H9 (cell line): ENCODE measurements at regions not wholly inside any gene's neighbourhood (a gene's known extent, or its start where the extent isn't known, plus 50 kb on each side); places are given as distances from the start of the nearest gene placed in this dataset.

Experiments
- DNase-seq: peaks from one replicate; pipeline ENCODE4 v3.0.0-alpha.2; 2017
- H2AFZ ChIP-seq: one replicate; pipeline ENCODE4 v1.6.1; 2013; ENCODE audit warnings: mild to moderate bottlenecking, low read length, control low read depth, moderate library complexity
- H2AK5ac ChIP-seq: 2 replicates; pipeline ENCODE4 v1.6.1; 2013; ENCODE audit warnings: low read length, control low read depth, mixed read lengths; ENCODE audit not compliant: insufficient read length
- H2BK120ac ChIP-seq: one replicate; pipeline ENCODE4 v1.6.1; 2013; ENCODE audit warnings: low read depth, mild to moderate bottlenecking, low read length, control low read depth, inconsistent platforms; ENCODE audit not compliant: poor library complexity, severe bottlenecking
- H2BK12ac ChIP-seq: 2 replicates; pipeline ENCODE4 v1.6.1; 2013; ENCODE audit warnings: low read length, control low read depth, mixed read lengths, low read depth; ENCODE audit not compliant: insufficient read length
- H2BK15ac ChIP-seq: 2 replicates; pipeline ENCODE4 v1.6.1; 2013; ENCODE audit warnings: low read depth, low read length, control low read depth
- H2BK20ac ChIP-seq: one replicate; pipeline ENCODE4 v1.6.1; 2013; ENCODE audit warnings: low read depth, mild to moderate bottlenecking, low read length, control low read depth, inconsistent platforms; ENCODE audit not compliant: poor library complexity, severe bottlenecking
- H2BK5ac ChIP-seq: 2 replicates; pipeline ENCODE4 v1.6.1; 2013; ENCODE audit warnings: low read length, control low read depth, mixed read lengths; ENCODE audit not compliant: insufficient read length
- H3K14ac ChIP-seq: 2 replicates; pipeline ENCODE4 v1.6.1; 2013; ENCODE audit warnings: low read length, control low read depth; ENCODE audit not compliant: insufficient read depth
- H3K18ac ChIP-seq: 2 replicates; pipeline ENCODE4 v1.6.1; 2013; ENCODE audit warnings: low read depth, mild to moderate bottlenecking, mixed read lengths, low read length, control low read depth; ENCODE audit not compliant: insufficient read length
- H3K23ac ChIP-seq: 2 replicates; pipeline ENCODE4 v1.6.1; 2013; ENCODE audit warnings: low read length, control low read depth, mixed read lengths, low read depth; ENCODE audit not compliant: insufficient read length
- H3K23me2 ChIP-seq: 2 replicates; pipeline ENCODE4 v1.6.1; 2013; ENCODE audit warnings: low read depth, mild to moderate bottlenecking, mixed read lengths, low read length, control low read depth; ENCODE audit not compliant: insufficient read length, poor library complexity, severe bottlenecking
- H3K27ac ChIP-seq: 2 replicates; pipeline ENCODE4 v1.5.1; 2013; ENCODE audit warnings: low read length, control low read depth, mixed read lengths, low read depth; ENCODE audit not compliant: insufficient read length
- H3K27me3 ChIP-seq: 2 replicates; pipeline ENCODE4 v1.6.1; 2013; ENCODE audit warnings: low read length, control low read depth, inconsistent platforms; ENCODE audit not compliant: insufficient read depth
- H3K4ac ChIP-seq: 2 replicates; pipeline ENCODE4 v1.6.1; 2013; ENCODE audit warnings: low read depth, mild to moderate bottlenecking, control low read depth, inconsistent platforms, low read length, moderate library complexity
- H3K4me1 ChIP-seq: 2 replicates; pipeline ENCODE4 v1.6.1; 2013; ENCODE audit warnings: low read length, control low read depth, inconsistent platforms; ENCODE audit not compliant: insufficient read depth
- H3K4me2 ChIP-seq: 2 replicates; pipeline ENCODE4 v1.6.1; 2013; ENCODE audit warnings: low read length, control low read depth, mixed read lengths; ENCODE audit not compliant: insufficient read length, insufficient read depth
- H3K56ac ChIP-seq: 2 replicates; pipeline ENCODE4 v1.6.1; 2013; ENCODE audit warnings: low read depth, mild to moderate bottlenecking, mixed read lengths, low read length, control low read depth; ENCODE audit not compliant: insufficient read length
- H3K79me1 ChIP-seq: 2 replicates; pipeline ENCODE4 v1.6.1; 2013; ENCODE audit warnings: low read depth, mild to moderate bottlenecking, moderate library complexity, low read length, control low read depth, inconsistent platforms; ENCODE audit not compliant: insufficient read depth, poor library complexity, severe bottlenecking
- H3K79me2 ChIP-seq: 2 replicates; pipeline ENCODE4 v1.6.1; 2013; ENCODE audit warnings: low read length, control low read depth, inconsistent platforms; ENCODE audit not compliant: insufficient read depth
- H3K9ac ChIP-seq: 2 replicates; pipeline ENCODE4 v1.6.1; 2013; ENCODE audit warnings: low read length, control low read depth, mixed read lengths; ENCODE audit not compliant: insufficient read length; ENCODE audit errors: extremely low read depth
- H3K9me3 ChIP-seq: one replicate; pipeline ENCODE4 v1.6.1; 2013; ENCODE audit warnings: low read depth, low read length, inconsistent platforms; ENCODE audit not compliant: control insufficient read depth
- H3T11ph ChIP-seq: one replicate; pipeline ENCODE4 v1.6.1; 2013; ENCODE audit warnings: mild to moderate bottlenecking, low read length, control low read depth, inconsistent platforms
- H4K20me1 ChIP-seq: one replicate; pipeline ENCODE4 v1.6.1; 2013; ENCODE audit not compliant: control insufficient read depth, insufficient read length, insufficient read depth
- H4K5ac ChIP-seq: 2 replicates; pipeline ENCODE4 v1.6.1; 2013; ENCODE audit warnings: low read depth, mild to moderate bottlenecking, mixed read lengths, low read length, control low read depth; ENCODE audit not compliant: insufficient read length
- H4K8ac ChIP-seq: replicated peaks from 2 replicates; pipeline ENCODE4 v1.6.1; 2013; ENCODE audit warnings: low read length, control low read depth, mixed read lengths, low read depth; ENCODE audit not compliant: insufficient read length
- H4K91ac ChIP-seq: 2 replicates; pipeline ENCODE4 v1.6.1; 2013; ENCODE audit warnings: low read depth, mild to moderate bottlenecking, moderate library complexity, mixed read lengths, low read length, control low read depth; ENCODE audit not compliant: insufficient read length
- H3K27ac Mint-ChIP-seq, 3 experiments: 2 replicates in 2 of 3; 3 replicates in 1 of 3; pipeline ENCODE4 v1.8.0; 2020 to 2021; ENCODE audit warnings: mixed read lengths in 3 of 3, mild to moderate bottlenecking in 1 of 3, moderate library complexity in 1 of 3
- H3K27me3 Mint-ChIP-seq: 2 replicates; pipeline ENCODE4 v1.8.0; 2021; ENCODE audit warnings: low read depth, mild to moderate bottlenecking, moderate library complexity, mixed read lengths
- H3K36me3 Mint-ChIP-seq, 3 experiments: 2 replicates in 2 of 3; 3 replicates in 1 of 3; pipeline ENCODE4 v1.8.0; 2020 to 2021; ENCODE audit warnings: low read depth in 3 of 3, mixed read lengths in 3 of 3; ENCODE audit not compliant: insufficient read depth in 1 of 3
- H3K4me1 Mint-ChIP-seq, 2 experiments: 2 replicates each; pipeline ENCODE4 v1.8.0; 2020; ENCODE audit warnings: mixed read lengths in 2 of 2
- H3K4me3 Mint-ChIP-seq, 2 experiments: 2 replicates in 1 of 2; 3 replicates in 1 of 2; pipeline ENCODE4 v1.8.0; 2020 to 2021; ENCODE audit warnings: mild to moderate bottlenecking in 2 of 2, mixed read lengths in 2 of 2, moderate library complexity in 1 of 2
- H3K9me3 Mint-ChIP-seq, 2 experiments: 2 replicates in 1 of 2; 3 replicates in 1 of 2; pipeline ENCODE4 v1.8.0; 2020; ENCODE audit warnings: mild to moderate bottlenecking in 2 of 2, mixed read lengths in 2 of 2, moderate library complexity in 1 of 2
- CTCF ChIP-seq: fragments of 200-600 bp; sonication (generic); conservative IDR thresholded peaks from 3 replicates; pipeline ENCODE4 v1.8.0; 2021; ENCODE audit warnings: antibody characterized with exemption, mild to moderate bottlenecking
- WGBS: extraction: QIAGEN DNeasy Blood & Tissue Kit; methylation state at CpG from one replicate; pipeline ENCODE4 v1.1.7; 2013; ENCODE audit warnings: missing lambda C conversion rate, low lambda C conversion rate, mixed read lengths; ENCODE audit not compliant: insufficient read length; ENCODE audit errors: extremely low coverage; 5-methylcytosine and 5-hydroxymethylcytosine counted together

- Histone ChIP-seq H2BK120ac (no peak overlapping the region), H4K91ac (no peak overlapping the region), H3K18ac (no peak overlapping the region), H2BK15ac (no peak overlapping the region), H2BK12ac (no peak overlapping the region), H3K23me2 (no peaks in the 10 kb centered on the region), H2BK20ac (no peak overlapping the region), H3K9ac (no peak overlapping the region), H3K4ac (no peak overlapping the region), H3K4me1 (peaks cover 11% of the 10 kb centered on the region), H3K56ac (no peak overlapping the region), H4K20me1 (no peaks in the 10 kb centered on the region), H4K8ac (no peak overlapping the region), H3K14ac (no peak overlapping the region), H3K4me2 (no peak overlapping the region), H3K9me3 (no peaks in the 10 kb centered on the region), H4K5ac (no peak overlapping the region), H2BK5ac (no peak overlapping the region), H2AFZ (no peak overlapping the region), H3K27me3 (no peaks in the 10 kb centered on the region), H2AK5ac (no peak overlapping the region), H3K79me1 (no peaks in the 10 kb centered on the region), H3K27ac (no peak overlapping the region), H3T11ph (no peak overlapping the region), H3K79me2 (no peaks in the 10 kb centered on the region), H3K23ac (no peak overlapping the region)
- Mint-ChIP-seq H3K27me3 (peaks cover 2% of the 10 kb centered on the region; the same call in 1 of the 2 replicates), H3K36me3 (peaks cover 0 to 5% (median 3%) of the 10 kb centered on the region in 3 experiments; a peak in 4 of 7 replicates), H3K27ac (peak overlapping the region in 1 of 3 experiments; percentile 85; a peak in 1 of 7 replicates), H3K4me3 (no peak overlapping the region), H3K9me3 (peaks cover 6 to 10% of the 10 kb centered on the region in 2 experiments; a peak in 4 of 5 replicates), H3K4me1 (peaks cover 61 to 62% of the 10 kb centered on the region in 2 experiments)
- DNase-seq: no peak
- WGBS: no CpG with 5 or more reads among the region's 7 CpGs
- TF ChIP-seq CTCF: no peak
Observed at GRCh38 chr16:5753381-5753780, 655.8 kb upstream of the EEF2KMT start.
